Lower lobe of right lung (tissue), 2 donors: ENCODE measurements at regions not wholly inside any gene's neighbourhood (a gene's known extent, or its start where the extent isn't known, plus 50 kb on each side); places are given as distances from the start of the nearest gene placed in this dataset.

Experiments
- ATAC-seq, 2 donors: fragments of 200-7000 bp; cut with Tn5 transposase; one replicate each; pipeline ENCODE4 v1.9.1; 2020 to 2022; ENCODE audit warnings: mild to moderate bottlenecking in 2 of 2, moderate library complexity in 2 of 2
- DNase-seq: peaks from one replicate; pipeline ENCODE4 v3.0.0-alpha.2; 2020
- H3K27ac ChIP-seq: fragments of 200-600 bp; one replicate; pipeline ENCODE4 v1.8.0; 2022
- H3K27me3 ChIP-seq: fragments of 200-600 bp; one replicate; pipeline ENCODE4 v1.8.0; 2022; ENCODE audit warnings: low read depth
- H3K36me3 ChIP-seq: fragments of 200-600 bp; one replicate; pipeline ENCODE4 v1.8.0; 2022; ENCODE audit warnings: mild to moderate bottlenecking
- H3K4me1 ChIP-seq: fragments of 200-600 bp; one replicate; pipeline ENCODE4 v1.8.0; 2022
- H3K4me3 ChIP-seq: fragments of 200-600 bp; one replicate; pipeline ENCODE4 v1.8.0; 2022; ENCODE audit warnings: mild to moderate bottlenecking
- H3K9me3 ChIP-seq: fragments of 200-600 bp; one replicate; pipeline ENCODE4 v1.8.0; 2022
- CTCF ChIP-seq: fragments of 200-600 bp; IDR thresholded peaks from one replicate; pipeline ENCODE4 v1.8.0; 2022; ENCODE audit warnings: antibody characterized with exemption, mild to moderate bottlenecking
- intact Hi-C: fragments of 100-400 bp; cut with DNase I; formaldehyde crosslinking; loops from one replicate; pipeline ENCODE4 v1.11.0; 2022
- donor health status: DM: no; HTN: yes; CAD: no; lungs with severe emphysema.

- no peak for TF ChIP-seq CTCF
- Histone ChIP-seq H3K36me3 (no peaks in the 10 kb centered on the region), H3K4me3 (no peak overlapping the region), H3K27me3 (no peaks in the 10 kb centered on the region), H3K4me1 (peaks cover 4% of the 10 kb centered on the region), H3K27ac (no peak overlapping the region), H3K9me3 (no peaks in the 10 kb centered on the region)
- DNase-seq (no peak), ATAC-seq (no peak)
- intact Hi-C loops = no loop called here
These were observed 100.8 kb downstream of the SHANK2 start for GRCh38 chr11:71151561-71151960.

GRCh38 chr11:71150859-71151258, 101.5 kb downstream of the SHANK2 start:
- DNase-seq = no peak
- intact Hi-C loops = no loop called here

GRCh38 chr11:71148716-71149115, 103.7 kb downstream of the SHANK2 start:
- ATAC-seq = no peak
- no peak overlapping the region for H3K27ac ChIP-seq
- intact Hi-C loops = no loop called here

More at GRCh38 chr11:71150859-71151258, 101.5 kb downstream of the SHANK2 start:
- H3K4me1 ChIP-seq = peaks cover 4% of the 10 kb centered on the region
- no peaks in the 10 kb centered on the region for H3K36me3 ChIP-seq
- no peak for TF ChIP-seq CTCF
- no peaks in the 10 kb centered on the region for H3K9me3 ChIP-seq
- no peak for ATAC-seq
- H3K4me3 ChIP-seq = no peak overlapping the region
- H3K27ac ChIP-seq = no peak overlapping the region
- no peaks in the 10 kb centered on the region for H3K27me3 ChIP-seq

GRCh38 chr11:71147331-71147730, 105.0 kb downstream of the SHANK2 start:
- no peaks in the 10 kb centered on the region for H3K4me1 ChIP-seq
- H3K27ac ChIP-seq = no peak overlapping the region
- H3K9me3 ChIP-seq = no peaks in the 10 kb centered on the region
- no peaks in the 10 kb centered on the region for H3K27me3 ChIP-seq
- ATAC-seq (no peak), DNase-seq (no peak)
- TF ChIP-seq CTCF = no peak
- H3K4me3 ChIP-seq = no peak overlapping the region
- intact Hi-C loops = no loop called here
- H3K36me3 ChIP-seq = no peaks in the 10 kb centered on the region

More at GRCh38 chr11:71148716-71149115, 103.7 kb downstream of the SHANK2 start:
- Histone ChIP-seq H3K36me3 (no peaks in the 10 kb centered on the region), H3K4me1 (peaks cover 4% of the 10 kb centered on the region), H3K9me3 (no peaks in the 10 kb centered on the region), H3K27me3 (no peaks in the 10 kb centered on the region), H3K4me3 (no peak overlapping the region)
- TF ChIP-seq CTCF = no peak
- no peak for DNase-seq

GRCh38 chr11:71146846-71147245, 105.5 kb downstream of the SHANK2 start:
- peak in 1 of 2 donors; percentile 19 for ATAC-seq
- no peaks in the 10 kb centered on the region for H3K9me3 ChIP-seq
- no peak for DNase-seq

More at GRCh38 chr11:71146846-71147245, 105.5 kb downstream of the SHANK2 start:
- H3K27me3 ChIP-seq = no peaks in the 10 kb centered on the region
- H3K4me3 ChIP-seq = no peak overlapping the region
- no peaks in the 10 kb centered on the region for H3K4me1 ChIP-seq
- intact Hi-C loops = no loop called here
- no peak for TF ChIP-seq CTCF
- no peaks in the 10 kb centered on the region for H3K36me3 ChIP-seq
- H3K27ac ChIP-seq = no peak overlapping the region
